Tibial nerve (tissue), 4 donors: ENCODE measurements at regions not wholly inside any gene's neighbourhood (a gene's known extent, or its start where the extent isn't known, plus 50 kb on each side); places are given as distances from the start of the nearest gene placed in this dataset.

ENCODE experiments used
- DNase-seq, 2 donors: peaks; one replicate each; pipeline ENCODE4 v3.0.0-alpha.2; 2019; ENCODE audit warnings: low spot score in 2 of 2
- H3K27ac ChIP-seq, 4 donors: fragments of 200-600 bp; sonication (generic) in 3 of 4; one replicate each; pipeline ENCODE4 v1.5.1; 2017 to 2019; ENCODE audit warnings: mild to moderate bottlenecking in 1 of 4
- H3K27me3 ChIP-seq, 2 donors: fragments of 200-600 bp; sonication (generic) in 1 of 2; one replicate each; pipeline versions ENCODE4 v1.5.1 to v1.6.0; 2017 to 2019
- H3K36me3 ChIP-seq, 3 donors: fragments of 200-600 bp; sonication (generic); one replicate each; pipeline ENCODE4 v1.5.1; 2018 to 2019
- H3K4me1 ChIP-seq, 4 donors: fragments of 200-600 bp; sonication (generic) in 3 of 4; one replicate each; pipeline ENCODE4 v1.5.1; 2017 to 2019
- H3K4me3 ChIP-seq, 4 donors: fragments of 200-600 bp; sonication (generic) in 3 of 4; one replicate each; pipeline ENCODE4 v1.5.1; 2017 to 2019; ENCODE audit warnings: mild to moderate bottlenecking in 1 of 4, moderate library complexity in 1 of 4
- H3K9me3 ChIP-seq, 4 donors: fragments of 200-600 bp; sonication (generic) in 3 of 4; one replicate each; pipeline ENCODE4 v1.5.1; 2017 to 2019
- CTCF ChIP-seq, 5 experiments: fragments of 200-600 bp in 3 of 5; fragments of 450-650 bp in 2 of 5; sonication (generic) in 3 of 5; IDR thresholded peaks; one replicate each; pipeline ENCODE4 v1.5.1; 2016 to 2019; ENCODE audit warnings: antibody characterized with exemption in 5 of 5, mild to moderate bottlenecking in 3 of 5, moderate library complexity in 2 of 5
- EP300 ChIP-seq, 2 donors: sonication (generic); formaldehyde crosslinking; IDR thresholded peaks; one replicate each; pipeline ENCODE4 v1.6.1; 2017; ENCODE audit warnings: antibody characterized with exemption in 2 of 2, mild to moderate bottlenecking in 1 of 2
- POLR2A ChIP-seq, 2 donors: fragments of 450-650 bp; IDR thresholded peaks; one replicate each; pipeline ENCODE4 v1.6.1; 2017; ENCODE audit warnings: antibody characterized with exemption in 2 of 2, mild to moderate bottlenecking in 2 of 2, moderate library complexity in 2 of 2
- WGBS, 2 donors: methylation state at CpG; one replicate each; pipeline ENCODE4 v1.1.5; 2018; 5-methylcytosine and 5-hydroxymethylcytosine counted together

- no peaks in the 10 kb centered on the region for H3K36me3 ChIP-seq
- H3K4me1 ChIP-seq: no peaks in the 10 kb centered on the region
- DNase-seq: no peak
- no peak overlapping the region for H3K27ac ChIP-seq
- H3K4me3 ChIP-seq: no peak overlapping the region
- H3K27me3 ChIP-seq: no peaks in the 10 kb centered on the region
- peaks cover 0 to 3% (median 0%) of the 10 kb centered on the region in 4 donors for H3K9me3 ChIP-seq
- 25 to 27% methylated on average over 8 of the region's 8 CpGs for WGBS, 2 donors
- no peak for TF ChIP-seq EP300 (IDR thresholded peaks at IDR 0.05)
- no peak for TF ChIP-seq POLR2A (IDR thresholded peaks at IDR 0.05)
- TF ChIP-seq CTCF (IDR thresholded peaks at IDR 0.05): no peak
Measured at GRCh38 chr10:2251631-2252030, 514.3 kb upstream of the ADARB2 start.

- Histone ChIP-seq H3K4me1 (no peaks in the 10 kb centered on the region), H3K27me3 (no peaks in the 10 kb centered on the region), H3K4me3 (no peak overlapping the region), H3K36me3 (no peaks in the 10 kb centered on the region), H3K9me3 (peaks cover 0 to 7% (median 0%) of the 10 kb centered on the region in 4 donors), H3K27ac (no peak overlapping the region)
- WGBS, 2 donors: 86 to 90% methylated on average over 5 of the region's 5 CpGs
- no peak for TF ChIP-seq CTCF (IDR thresholded peaks at IDR 0.05)
- TF ChIP-seq POLR2A (IDR thresholded peaks at IDR 0.05): no peak
- TF ChIP-seq EP300 (IDR thresholded peaks at IDR 0.05): no peak
- no peak for DNase-seq
Measured at GRCh38 chr10:2246747-2247146, 509.4 kb upstream of the ADARB2 start.

DNA sequence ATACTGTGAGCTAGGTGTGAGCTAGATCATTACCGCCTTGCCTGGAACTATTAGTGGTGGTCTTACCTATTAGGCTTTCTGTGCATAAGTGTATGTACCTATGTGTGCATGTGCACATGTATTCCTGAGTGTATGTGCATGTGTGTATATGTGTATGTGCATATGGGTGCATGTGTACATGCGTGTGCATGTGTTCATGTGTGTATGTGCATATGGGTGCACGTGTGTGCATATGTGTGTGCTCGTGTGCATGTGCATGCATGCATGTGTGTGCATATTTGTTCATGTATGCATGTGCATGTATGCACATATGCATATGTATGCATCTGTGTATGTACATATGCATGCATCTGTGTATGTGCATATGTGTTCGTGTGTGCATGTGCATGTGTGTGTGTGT is 508.3 kb upstream of the ADARB2 start:
- WGBS, 2 donors: 91 to 98% methylated on average over 5 of the region's 5 CpGs
- no peaks in the 10 kb centered on the region for H3K4me1 ChIP-seq
- TF ChIP-seq EP300 (IDR thresholded peaks at IDR 0.05): no peak
- no peak for TF ChIP-seq CTCF (IDR thresholded peaks at IDR 0.05)
- TF ChIP-seq POLR2A (IDR thresholded peaks at IDR 0.05): no peak

GRCh38 chr10:2244471-2244870 is 507.1 kb upstream of the ADARB2 start:
- Histone ChIP-seq H3K27ac (no peak overlapping the region), H3K27me3 (no peaks in the 10 kb centered on the region), H3K4me3 (no peak overlapping the region), H3K4me1 (no peaks in the 10 kb centered on the region), H3K9me3 (peaks cover 0 to 7% (median 0%) of the 10 kb centered on the region in 4 donors), H3K36me3 (no peaks in the 10 kb centered on the region)
- WGBS, 2 donors: 82 to 87% methylated on average over 12 of the region's 12 CpGs
- TF ChIP-seq EP300 (IDR thresholded peaks at IDR 0.05): no peak
- no peak for TF ChIP-seq CTCF (IDR thresholded peaks at IDR 0.05)
- no peak for TF ChIP-seq POLR2A (IDR thresholded peaks at IDR 0.05)
- DNase-seq: no peak

More for the DNA sequence above, 508.3 kb upstream of the ADARB2 start:
- Histone ChIP-seq H3K27ac (no peak overlapping the region), H3K27me3 (no peaks in the 10 kb centered on the region), H3K36me3 (no peaks in the 10 kb centered on the region), H3K9me3 (peaks cover 0 to 7% (median 0%) of the 10 kb centered on the region in 4 donors), H3K4me3 (no peak overlapping the region)
- DNase-seq: no peak

- Histone ChIP-seq H3K36me3 (no peaks in the 10 kb centered on the region), H3K27ac (no peak overlapping the region), H3K4me1 (no peaks in the 10 kb centered on the region), H3K9me3 (peaks cover 0 to 4% (median 0%) of the 10 kb centered on the region in 4 donors), H3K27me3 (no peaks in the 10 kb centered on the region), H3K4me3 (no peak overlapping the region)
- DNase-seq: no peak
- WGBS, 2 donors: 52 to 59% methylated on average over 5 of the region's 5 CpGs
- TF ChIP-seq EP300 (IDR thresholded peaks at IDR 0.05) (no peak), POLR2A (IDR thresholded peaks at IDR 0.05) (no peak), CTCF (IDR thresholded peaks at IDR 0.05) (no peak)
Measured at GRCh38 chr10:2236876-2237275, 499.6 kb upstream of the ADARB2 start.
